NCI-H526 (cell line): ENCODE measurements at regions not wholly inside any gene's neighbourhood (a gene's known extent, or its start where the extent isn't known, plus 50 kb on each side); places are given as distances from the start of the nearest gene placed in this dataset.
"Not testable (repeated sequence)": the region's sequence is repeated elsewhere in the genome, so short reads cannot be mapped to it uniquely, and the experiment has no call there.

Experiments
- DNase-seq, 2 experiments: peaks; one replicate each; lab custom pipeline; 2025; lab: John Stamatoyannopoulos, UW

- DNase-seq = no peak
Measured at GRCh38 chr13:111587249-111587648, 266.8 kb downstream of the TEX29 start.

DNA sequence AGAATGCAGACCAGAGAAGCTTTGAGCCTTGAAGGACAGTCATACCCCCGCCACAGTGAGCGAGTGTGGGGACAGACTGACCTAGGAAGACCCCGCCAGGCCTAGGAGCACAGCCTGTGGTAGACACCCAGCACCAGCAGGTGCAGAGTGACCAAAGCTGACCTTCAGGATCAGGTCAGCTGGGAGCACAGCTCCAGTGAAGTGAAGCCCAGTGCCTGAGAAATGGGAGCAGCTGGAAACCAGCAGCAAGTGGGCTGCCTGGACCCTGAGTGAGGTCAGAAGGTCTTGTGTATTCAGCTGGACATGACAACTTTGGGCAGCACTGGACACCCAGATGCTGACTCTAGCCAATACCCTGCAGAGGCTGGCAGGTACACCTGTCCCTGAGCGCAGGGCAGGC lies 268.9 kb downstream of the TEX29 start:
- DNase-seq = no peak

DNA sequence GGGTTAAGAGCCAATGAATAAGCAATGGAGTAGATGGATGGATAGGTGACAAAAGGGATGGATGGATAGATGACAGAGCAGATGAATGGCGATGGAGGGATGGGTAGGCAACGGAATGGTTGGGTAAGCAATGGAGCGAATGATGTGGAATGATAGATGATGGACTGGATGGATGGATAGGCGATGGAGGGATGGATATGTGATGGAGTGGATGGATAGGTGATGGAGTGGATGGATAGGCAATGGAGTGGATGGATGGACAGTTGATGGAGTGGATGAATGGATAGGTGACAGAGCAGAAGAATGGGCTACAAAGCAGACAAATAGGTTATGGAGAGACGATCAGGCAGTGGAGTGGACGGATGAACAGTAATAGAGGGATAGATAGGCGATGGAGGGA lies 269.6 kb downstream of the TEX29 start:
- DNase-seq = no peak

DNA sequence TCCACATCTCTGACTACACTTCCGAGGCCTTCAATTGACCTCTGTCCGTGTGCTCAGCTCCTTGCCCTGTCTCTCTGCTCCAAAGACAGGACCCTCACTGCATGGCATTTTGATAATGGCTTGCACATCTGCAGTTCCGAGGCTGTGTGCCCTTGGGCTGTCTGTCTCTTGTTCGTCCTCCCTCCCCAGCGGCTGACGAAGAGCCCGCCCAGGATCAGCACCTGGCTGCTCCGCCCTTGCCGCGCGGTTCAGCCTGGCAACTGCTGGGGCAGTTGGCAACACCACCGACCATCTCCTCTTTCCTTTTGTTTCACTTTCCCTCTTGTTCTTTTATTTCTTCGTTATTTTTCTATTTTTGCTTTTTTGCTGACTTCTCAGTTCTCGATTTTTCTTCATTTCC lies 270.4 kb downstream of the TEX29 start:
- DNase-seq = peak; percentile 68 to 79

- DNase-seq = not testable (repeated sequence)
Measured at GRCh38 chr13:111593490-111593889, 273.0 kb downstream of the TEX29 start.

GRCh38 chr13:111594606-111595005 lies 274.2 kb downstream of the TEX29 start:
- DNase-seq = no peak

GRCh38 chr13:111595276-111595675 lies 274.8 kb downstream of the TEX29 start:
- no peak for DNase-seq

GRCh38 chr13:111595791-111596190 lies 275.3 kb downstream of the TEX29 start:
- DNase-seq = no peak

GRCh38 chr13:111597191-111597611 lies 276.8 kb downstream of the TEX29 start:
- DNase-seq = no peak

GRCh38 chr13:111597618-111598017 lies 277.2 kb downstream of the TEX29 start:
- DNase-seq = no peak

DNA sequence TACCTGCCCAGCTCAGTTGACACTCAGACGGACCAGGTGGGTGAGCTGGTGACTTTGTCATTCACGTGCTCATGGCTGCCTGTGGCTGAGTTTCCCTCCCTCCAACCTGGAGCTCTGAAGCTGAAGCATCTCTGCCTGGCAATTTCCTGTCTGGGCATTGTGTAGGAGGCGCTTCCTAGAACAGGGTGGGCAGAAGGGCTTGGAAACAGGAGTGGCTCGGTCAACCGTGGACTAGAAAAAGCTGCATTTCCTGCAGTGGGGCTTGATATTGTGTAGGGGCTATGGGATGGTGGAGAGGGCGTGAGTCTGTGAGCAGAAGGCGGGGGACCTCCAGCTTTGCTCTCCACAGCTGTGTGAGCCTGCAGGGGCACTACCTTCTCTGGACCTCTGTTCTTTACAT lies 278.3 kb downstream of the TEX29 start:
- DNase-seq = no peak

- DNase-seq = no peak
Measured at GRCh38 chr13:111599791-111600190, 279.3 kb downstream of the TEX29 start.

DNA sequence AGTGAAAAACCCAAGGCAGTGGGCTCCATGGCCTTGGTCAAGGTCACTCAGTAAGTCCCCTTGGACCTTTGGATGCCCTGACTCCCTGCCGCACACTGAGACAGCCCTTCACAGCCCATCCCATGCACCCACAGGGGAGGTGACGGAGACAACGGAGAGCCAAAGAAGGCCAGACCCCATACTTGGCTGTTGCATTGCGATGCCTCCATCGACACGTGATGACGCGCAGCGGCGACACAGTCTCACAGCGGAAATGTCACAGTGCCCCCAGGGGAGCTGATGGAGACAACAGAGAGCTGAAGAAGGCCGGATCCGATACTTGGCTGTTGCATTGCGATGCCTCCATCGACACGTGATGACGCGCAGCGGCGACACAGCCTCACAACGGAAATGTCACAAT lies 282.4 kb downstream of the TEX29 start:
- no peak for DNase-seq

- no peak for DNase-seq
Measured at GRCh38 chr13:111604097-111604496, 283.7 kb downstream of the TEX29 start.

GRCh38 chr13:111608556-111608955 lies 288.1 kb downstream of the TEX29 start:
- DNase-seq = no peak

GRCh38 chr13:111609631-111610030 lies 289.2 kb downstream of the TEX29 start:
- no peak for DNase-seq

DNA sequence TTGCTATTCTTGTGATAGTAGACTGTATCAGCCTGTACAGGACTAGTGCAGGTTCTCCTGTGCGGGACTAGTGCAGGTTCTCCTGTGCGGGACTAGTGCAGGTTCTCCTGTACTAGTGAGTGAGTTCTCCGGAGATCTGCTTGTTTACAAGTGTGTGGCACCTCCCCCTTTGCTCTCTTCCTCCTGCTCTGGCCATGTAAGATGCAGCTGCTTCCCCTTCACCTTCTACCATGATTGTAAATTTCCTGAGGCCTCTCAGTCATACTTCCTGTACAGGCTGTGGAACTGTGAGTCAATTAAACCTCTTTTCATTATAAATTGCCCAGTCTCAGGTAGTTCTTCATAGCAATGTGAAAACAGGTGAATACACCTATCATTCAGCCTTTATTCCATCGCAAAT lies 289.6 kb downstream of the TEX29 start:
- DNase-seq = no peak

DNA sequence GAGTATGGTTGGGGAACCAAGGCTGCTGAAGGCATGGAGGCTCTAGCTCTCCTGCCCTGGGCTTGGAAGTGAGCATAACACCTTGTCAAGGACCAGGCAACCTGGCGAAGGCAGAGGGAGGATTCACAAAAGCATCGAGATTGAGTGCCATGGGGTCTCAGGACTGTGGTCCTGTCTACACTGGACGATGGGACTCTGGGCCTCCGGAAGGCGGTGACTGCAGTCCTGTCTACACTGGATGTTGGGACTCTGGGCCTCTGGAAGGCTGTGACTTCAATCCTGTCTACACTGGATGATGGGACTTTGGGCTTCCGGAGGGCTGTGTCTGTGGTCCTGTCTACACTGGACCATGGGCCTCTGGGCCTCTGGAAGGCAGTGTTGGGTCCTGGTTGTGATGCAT lies 290.4 kb downstream of the TEX29 start:
- DNase-seq = no peak

GRCh38 chr13:111611651-111612050 lies 291.2 kb downstream of the TEX29 start:
- DNase-seq = no peak

- no peak for DNase-seq
Measured at GRCh38 chr13:111612886-111613285, 292.4 kb downstream of the TEX29 start.

GRCh38 chr13:111614009-111614408 lies 293.6 kb downstream of the TEX29 start:
- no peak for DNase-seq

- peak; percentile 15 to 46 for DNase-seq
Measured at GRCh38 chr13:111614613-111615012, 294.2 kb downstream of the TEX29 start.

DNA sequence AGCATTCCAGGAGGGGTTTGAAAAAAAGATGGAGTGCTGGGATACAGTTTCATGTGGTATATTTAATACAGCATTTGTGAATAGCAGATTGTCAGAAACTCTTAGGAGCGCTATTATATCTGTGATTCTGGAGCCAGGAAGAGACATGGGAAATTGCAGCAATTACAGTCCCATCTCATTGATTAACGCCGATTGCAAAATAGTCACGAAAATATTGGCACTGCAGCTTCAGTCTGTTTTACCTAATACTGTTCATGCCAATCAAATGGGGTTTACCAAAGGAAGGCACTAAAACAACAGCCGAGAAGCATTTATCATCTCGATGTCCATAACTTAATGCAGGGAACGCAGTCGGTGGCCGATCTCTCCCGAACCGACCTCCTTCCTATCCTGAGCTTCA lies 295.8 kb downstream of the TEX29 start:
- DNase-seq = no peak

DNA sequence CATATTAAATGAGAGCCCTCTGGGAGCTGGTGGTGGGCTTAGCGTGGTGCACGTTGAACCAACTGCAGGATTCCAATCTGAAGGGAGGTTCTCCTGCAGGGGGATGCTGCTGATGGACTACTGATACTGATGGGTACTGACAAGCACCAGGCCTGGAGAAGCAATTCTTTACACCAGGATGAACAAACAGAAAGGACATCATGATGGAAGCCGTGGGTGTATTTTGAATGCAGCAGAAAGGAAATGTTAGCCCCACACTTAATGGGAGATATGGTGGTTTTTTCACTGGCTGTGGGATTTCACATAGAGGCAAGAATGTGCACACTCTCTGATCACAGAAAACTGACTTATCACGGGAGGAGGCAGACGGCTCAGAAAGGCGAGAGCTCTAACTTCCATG lies 299.7 kb downstream of the TEX29 start:
- DNase-seq = no peak

GRCh38 chr13:111620586-111620985 lies 300.1 kb downstream of the TEX29 start:
- DNase-seq = no peak
